GM12878 (cell line): ENCODE measurements at regions not wholly inside any gene's neighbourhood (a gene's known extent, or its start where the extent isn't known, plus 50 kb on each side); places are given as distances from the start of the nearest gene placed in this dataset.

Experiments used
- ATAC-seq: fragments of 200-7000 bp; cut with Tn5 transposase; 3 replicates; pipeline ENCODE4 v1.9.1; 2020; ENCODE audit warnings: mild to moderate bottlenecking, moderate library complexity
- BruUV-seq: library from RNA; stranded (reverse); fragments of 400-500 nt; replicated peaks from 2 replicates; lab custom pipeline; 2021; lab: Mats Ljungman, UMichigan
- CTCF ChIA-PET: fragments of 300-600 bp; sonication (Branson Sonifier 250); formaldehyde crosslinking; extraction: SDS; loops from one replicate; lab custom pipeline; 2021; ENCODE audit warnings: inconsistent platforms; lab: Yijun Ruan, JAX
- POLR2A ChIA-PET: fragments of 350-600 bp; formaldehyde crosslinking; extraction: SDS; loops from one replicate; lab custom pipeline; 2021; ENCODE audit warnings: inconsistent platforms; lab: Charles Lee
- RAD21 ChIA-PET: fragments of 300-600 bp; sonication (Branson Sonifier 250); formaldehyde crosslinking; loops from one replicate; lab custom pipeline; 2023; ENCODE audit warnings: antibody characterized with exemption; ENCODE audit not compliant: unreplicated experiment; lab: Charles Lee
- SMC1A ChIA-PET: fragments of 300-600 bp; sonication (Branson Sonifier 250); formaldehyde crosslinking; loops from one replicate; lab custom pipeline; 2023; ENCODE audit not compliant: unreplicated experiment, uncharacterized antibody; lab: Charles Lee
- DNase-seq: peaks from one replicate; pipeline ENCODE4 v3.0.0-alpha.2; 2011; ENCODE audit warnings: low read depth, low spot score
- FAIRE-seq: peaks from 3 replicates; lab custom pipeline; 2011; peaks lifted over from hg19 to GRCh38; lab: Jason Lieb, UNC
- H2AFZ ChIP-seq: 2 replicates; pipeline ENCODE4 v1.6.0; 2011; ENCODE audit warnings: low read depth, low read length, control low read depth; ENCODE audit not compliant: control insufficient read depth
- H3K27ac ChIP-seq: 2 replicates; pipeline ENCODE4 v1.5.1; 2011; ENCODE audit warnings: control low read depth; ENCODE audit not compliant: control insufficient read depth, insufficient read depth
- H3K27me3 ChIP-seq, 2 experiments: replicated peaks in 1 of 2; 2 replicates each; pipeline versions ENCODE4 v1.6.0 to v1.6.1; 2011; ENCODE audit warnings: low read length in 1 of 2; ENCODE audit not compliant: control insufficient read depth in 2 of 2, insufficient read depth in 2 of 2
- H3K36me3 ChIP-seq, 2 experiments: 2 replicates each; pipeline ENCODE4 v1.5.1; 2011; ENCODE audit warnings: low read length in 1 of 2; ENCODE audit not compliant: control insufficient read depth in 2 of 2, insufficient read depth in 2 of 2
- H3K4me1 ChIP-seq: 2 replicates; pipeline ENCODE4 v1.6.1; 2011; ENCODE audit warnings: mild to moderate bottlenecking, low read length, moderate library complexity, mixed read lengths; ENCODE audit not compliant: control insufficient read depth, insufficient read depth
- H3K4me2 ChIP-seq: 2 replicates; pipeline ENCODE4 v1.6.0; 2011; ENCODE audit warnings: control low read depth; ENCODE audit not compliant: control insufficient read depth, insufficient read depth
- H3K4me3 ChIP-seq: fragments of 200-600 bp; sonication (generic); 2 replicates; pipeline ENCODE4 v1.5.1; 2016
- H3K79me2 ChIP-seq: 2 replicates; pipeline ENCODE4 v1.6.0; 2011; ENCODE audit warnings: low read length; ENCODE audit not compliant: control insufficient read depth, insufficient read depth
- H3K9ac ChIP-seq: 2 replicates; pipeline ENCODE4 v1.8.0; 2011; ENCODE audit warnings: low read length, control low read depth, mixed read lengths; ENCODE audit not compliant: control insufficient read depth, insufficient read depth
- H3K9me3 ChIP-seq: replicated peaks from 3 replicates; pipeline ENCODE4 v1.5.1; 2011; ENCODE audit warnings: mild to moderate bottlenecking, low read length; ENCODE audit not compliant: control insufficient read depth, insufficient read depth
- H4K20me1 ChIP-seq: 2 replicates; pipeline ENCODE4 v1.6.0; 2011; ENCODE audit not compliant: control insufficient read depth, insufficient read depth
- SKIL ChIP-seq: fragments of 450-650 bp; IDR thresholded peaks from 2 replicates; pipeline ENCODE4 v1.6.1; 2017; ENCODE audit warnings: mild to moderate bottlenecking, low read depth, inconsistent platforms; ENCODE audit not compliant: poor library complexity, severe bottlenecking
- SREBF2 ChIP-seq: IDR thresholded peaks from 2 replicates; pipeline ENCODE4 v1.6.1; 2012; ENCODE audit warnings: mild to moderate bottlenecking, low read length
- WGBS: methylation state at CpG from one replicate; pipeline ENCODE4 v1.1.6; 2016; ENCODE audit warnings: low lambda C conversion rate; ENCODE audit not compliant: insufficient replicate concordance, insufficient coverage; ENCODE audit errors: missing lambda C conversion rate; 5-methylcytosine and 5-hydroxymethylcytosine counted together
- in situ Hi-C: fragments of 300-500 bp; cut with MboI; formaldehyde crosslinking; loops from 9 replicates; pipeline ENCODE4 v1.14.3; 2018; ENCODE audit warnings: mixed read lengths
- intact Hi-C: fragments of 100-400 bp; cut with micrococcal nuclease; formaldehyde crosslinking; loops from one replicate; pipeline ENCODE4 v1.14.2; 2022; ENCODE audit not compliant: unreplicated experiment
- TF ChIP-seq, protein P1 (sequence below): fragments of 450-650 bp; IDR thresholded peaks from 2 replicates; pipeline ENCODE4 v1.6.1; 2018; ENCODE audit warnings: borderline replicate concordance, mild to moderate bottlenecking; ENCODE audit not compliant: partially characterized antibody

DNA sequence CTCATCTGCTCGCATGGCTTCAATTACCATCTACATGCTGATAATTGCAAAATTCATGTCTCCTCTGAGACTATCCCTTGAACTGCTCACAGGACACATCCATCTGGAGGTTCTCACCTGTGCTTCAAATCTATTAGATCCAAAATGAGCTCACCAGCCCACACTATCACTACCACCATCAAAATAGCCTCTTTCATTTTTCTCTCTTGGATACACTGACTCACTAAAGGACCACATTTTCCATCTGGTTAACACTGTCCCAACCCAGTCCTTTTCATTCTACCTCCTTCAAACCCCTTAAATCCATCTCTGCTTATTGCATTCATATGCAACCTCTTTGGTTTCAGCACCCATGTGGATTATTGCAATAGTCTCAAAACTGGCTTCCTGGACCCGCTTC lies 497.6 kb downstream of the MID1IP1 start (continued):
- TF ChIP-seq, protein P1, sequence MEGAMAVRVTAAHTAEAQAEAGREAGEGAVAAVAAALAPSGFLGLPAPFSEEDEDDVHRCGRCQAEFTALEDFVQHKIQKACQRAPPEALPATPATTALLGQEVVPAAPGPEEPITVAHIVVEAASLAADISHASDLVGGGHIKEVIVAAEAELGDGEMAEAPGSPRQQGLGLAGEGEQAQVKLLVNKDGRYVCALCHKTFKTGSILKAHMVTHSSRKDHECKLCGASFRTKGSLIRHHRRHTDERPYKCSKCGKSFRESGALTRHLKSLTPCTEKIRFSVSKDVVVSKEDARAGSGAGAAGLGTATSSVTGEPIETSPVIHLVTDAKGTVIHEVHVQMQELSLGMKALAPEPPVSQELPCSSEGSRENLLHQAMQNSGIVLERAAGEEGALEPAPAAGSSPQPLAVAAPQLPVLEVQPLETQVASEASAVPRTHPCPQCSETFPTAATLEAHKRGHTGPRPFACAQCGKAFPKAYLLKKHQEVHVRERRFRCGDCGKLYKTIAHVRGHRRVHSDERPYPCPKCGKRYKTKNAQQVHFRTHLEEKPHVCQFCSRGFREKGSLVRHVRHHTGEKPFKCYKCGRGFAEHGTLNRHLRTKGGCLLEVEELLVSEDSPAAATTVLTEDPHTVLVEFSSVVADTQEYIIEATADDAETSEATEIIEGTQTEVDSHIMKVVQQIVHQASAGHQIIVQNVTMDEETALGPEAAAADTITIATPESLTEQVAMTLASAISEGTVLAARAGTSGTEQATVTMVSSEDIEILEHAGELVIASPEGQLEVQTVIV: no peak

GRCh38 chrX:39299615-39300014 lies 498.4 kb downstream of the MID1IP1 start:
- in situ Hi-C loops: no loop called here
- Histone ChIP-seq H3K4me2 (no peak overlapping the region), H2AFZ (no peak overlapping the region), H3K4me3 (no peak overlapping the region), H4K20me1 (no peaks in the 10 kb centered on the region), H3K9me3 (peaks cover 9% of the 10 kb centered on the region; the same call in 2 of the 3 replicates), H3K27me3 (no peaks in the 10 kb centered on the region), H3K9ac (no peak overlapping the region), H3K4me1 (no peaks in the 10 kb centered on the region), H3K27ac (no peak overlapping the region), H3K79me2 (no peaks in the 10 kb centered on the region), H3K36me3 (no peaks in the 10 kb centered on the region)
- intact Hi-C loops: no loop called here
- no TSS peak for BruUV-seq
- POLR2A ChIA-PET: no interaction called here
- CTCF ChIA-PET: no interaction called here
- no peak for FAIRE-seq
- no peak for ATAC-seq
- TF ChIP-seq SKIL: no peak
- no peak for TF ChIP-seq SREBF2
- DNase-seq: no peak
- RAD21 ChIA-PET: no interaction called here
- WGBS: 17% methylated on average over 2 of the region's 2 CpGs
- SMC1A ChIA-PET: no interaction called here
